ENCODE measurements at regions not wholly inside any gene's neighbourhood (a gene's known extent, or its start where the extent isn't known, plus 50 kb on each side); places are given as distances from the start of the nearest gene placed in this dataset.

DNA sequence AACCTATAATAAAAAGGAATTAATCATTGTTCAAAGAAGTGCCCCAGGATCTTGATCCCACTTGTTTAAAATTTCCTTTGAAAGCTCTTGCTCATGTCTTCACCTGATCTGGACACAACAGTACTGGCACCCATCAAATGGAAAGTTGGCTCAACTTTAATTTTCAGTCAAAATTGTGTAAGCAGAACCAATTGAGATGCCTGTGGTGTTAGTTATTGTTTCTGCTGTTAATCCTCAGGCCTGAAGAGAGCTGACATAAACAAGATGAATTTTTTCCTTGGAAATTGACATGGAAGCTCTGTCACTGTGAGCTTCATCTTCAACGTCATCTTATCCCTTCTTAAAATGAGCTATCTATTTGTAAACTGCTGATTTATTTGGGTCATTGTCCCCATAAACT lies 88.3 kb upstream of the TNFSF4 start:
- DNase-seq (no peak), ATAC-seq (ENCODE audit: low read depth) (no peak)
- Histone ChIP-seq H2BK15ac (ENCODE audit: low read depth, low read length) (no peak overlapping the region), H3K56ac (ENCODE audit: extremely low read depth, insufficient read depth, low read length) (no peak overlapping the region), H2AK9ac (replicated peaks; ENCODE audit: low read depth, low read length, poor library complexity) (no peak overlapping the region), H3K14ac (replicated peaks; ENCODE audit: low read depth, low read length) (no peak overlapping the region), H3K4me2 (ENCODE audit: low read depth, low read length) (no peak overlapping the region), H3K4ac (ENCODE audit: low read depth, low read length) (no peak overlapping the region), H3K9ac (ENCODE audit: low read depth, low read length) (no peak overlapping the region), H4K91ac (ENCODE audit: insufficient read depth, low read depth, low read length) (no peak overlapping the region), H2BK120ac (ENCODE audit: low read depth, low read length) (no peak overlapping the region), H3K27ac (ENCODE audit: insufficient read depth, low read length) (no peak overlapping the region), H2AFZ (replicated peaks; ENCODE audit: low read length, poor library complexity) (no peak overlapping the region), H3K23ac (ENCODE audit: low read depth, low read length) (no peak overlapping the region), H3K79me1 (ENCODE audit: low read depth in 1 of 2, low read length in 2 of 2) (no peaks in the 10 kb centered on the region), H3K9me1 (ENCODE audit: insufficient read depth, low read length) (no peaks in the 10 kb centered on the region), H3K9me3 (ENCODE audit: control insufficient read depth, insufficient read depth, low read length) (no peaks in the 10 kb centered on the region), H2BK20ac (ENCODE audit: low read depth, low read length) (no peak overlapping the region), H2BK5ac (ENCODE audit: low read depth, low read length, poor library complexity, severe bottlenecking) (no peak overlapping the region), H3K4me3 (ENCODE audit: insufficient read depth, low read depth, low read length) (no peak overlapping the region), H3K27me3 (ENCODE audit: control insufficient read depth, insufficient read depth, low read length) (no peaks in the 10 kb centered on the region), H4K20me1 (ENCODE audit: insufficient read depth, low read length) (no peaks in the 10 kb centered on the region), H3K4me1 (ENCODE audit: control insufficient read depth, insufficient read depth, low read length) (no peaks in the 10 kb centered on the region; the same call in 1 of the 2 replicates), H4K8ac (ENCODE audit: low read depth in 2 of 2, low read length in 2 of 2) (no peak overlapping the region; a peak in 1 of 4 replicates), H3K18ac (ENCODE audit: low read depth, low read length) (no peak overlapping the region), H3K36me3 (ENCODE audit: control insufficient read depth, insufficient read depth, low read length) (no peaks in the 10 kb centered on the region), H2AK5ac (ENCODE audit: low read depth, low read length) (no peak overlapping the region), H4K5ac (ENCODE audit: low read depth, low read length) (no peak overlapping the region)
- no TSS peak for BruUV-seq (replicated peaks)
- dilution Hi-C loops (cut with HindIII; ENCODE audit: low sequenced_read_pairs, unreplicated experiment) (no loop called here), intact Hi-C loops (cut with micrococcal nuclease) (loop anchor here (5.0 kb wide), 1 partner anchor 112 kb away; no protein-coding TSS in a partner anchor), in situ Hi-C loops (cut with MboI; ENCODE audit: low sequenced_read_pairs) (no loop called here)
- ChIA-PET CTCF (interaction anchor here (1.1 to 1.2 kb wide), 2 partner anchors 17 to 23 kb away, joined by 3 read pairs; no protein-coding TSS in a partner anchor), POLR2A (ENCODE audit: unreplicated experiment) (no interaction called here)
- TF ChIP-seq, protein P1, sequence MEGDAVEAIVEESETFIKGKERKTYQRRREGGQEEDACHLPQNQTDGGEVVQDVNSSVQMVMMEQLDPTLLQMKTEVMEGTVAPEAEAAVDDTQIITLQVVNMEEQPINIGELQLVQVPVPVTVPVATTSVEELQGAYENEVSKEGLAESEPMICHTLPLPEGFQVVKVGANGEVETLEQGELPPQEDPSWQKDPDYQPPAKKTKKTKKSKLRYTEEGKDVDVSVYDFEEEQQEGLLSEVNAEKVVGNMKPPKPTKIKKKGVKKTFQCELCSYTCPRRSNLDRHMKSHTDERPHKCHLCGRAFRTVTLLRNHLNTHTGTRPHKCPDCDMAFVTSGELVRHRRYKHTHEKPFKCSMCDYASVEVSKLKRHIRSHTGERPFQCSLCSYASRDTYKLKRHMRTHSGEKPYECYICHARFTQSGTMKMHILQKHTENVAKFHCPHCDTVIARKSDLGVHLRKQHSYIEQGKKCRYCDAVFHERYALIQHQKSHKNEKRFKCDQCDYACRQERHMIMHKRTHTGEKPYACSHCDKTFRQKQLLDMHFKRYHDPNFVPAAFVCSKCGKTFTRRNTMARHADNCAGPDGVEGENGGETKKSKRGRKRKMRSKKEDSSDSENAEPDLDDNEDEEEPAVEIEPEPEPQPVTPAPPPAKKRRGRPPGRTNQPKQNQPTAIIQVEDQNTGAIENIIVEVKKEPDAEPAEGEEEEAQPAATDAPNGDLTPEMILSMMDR (conservative IDR thresholded peaks at IDR 0.05; ENCODE audit: low read depth, low read length), result no peak
- TF ChIP-seq FOS (IDR thresholded peaks at IDR 0.05; ENCODE audit: low read depth, low read length) (no peak), MAZ (IDR thresholded peaks at IDR 0.05; ENCODE audit: borderline replicate concordance, low read depth, low read length) (no peak), RFX5 (IDR thresholded peaks at IDR 0.05; ENCODE audit: low read depth, low read length) (no peak), BHLHE40 (IDR thresholded peaks at IDR 0.05; ENCODE audit: low read depth, low read length) (no peak), MAFK (IDR thresholded peaks at IDR 0.05; ENCODE audit: low read depth, low read length) (no peak), RAD21 (IDR thresholded peaks at IDR 0.05; ENCODE audit: low read length) (no peak), NFE2L2 (IDR thresholded peaks at IDR 0.05; ENCODE audit: low read depth, low read length) (no peak), POLR2A (IDR thresholded peaks at IDR 0.05; ENCODE audit: low read depth, low read length) (no peak), RCOR1 (IDR thresholded peaks at IDR 0.05; ENCODE audit: insufficient replicate concordance, low read length) (no peak), CEBPB (IDR thresholded peaks at IDR 0.05; ENCODE audit: low read depth, low read length) (no peak), MXI1 (IDR thresholded peaks at IDR 0.05; ENCODE audit: borderline replicate concordance, low read depth, low read length) (no peak), CHD1 (IDR thresholded peaks at IDR 0.05; ENCODE audit: low read depth, low read length) (no peak), SMC3 (IDR thresholded peaks at IDR 0.05; ENCODE audit: low read depth, low read length) (no peak)
- TF ChIP-seq, protein P2, sequence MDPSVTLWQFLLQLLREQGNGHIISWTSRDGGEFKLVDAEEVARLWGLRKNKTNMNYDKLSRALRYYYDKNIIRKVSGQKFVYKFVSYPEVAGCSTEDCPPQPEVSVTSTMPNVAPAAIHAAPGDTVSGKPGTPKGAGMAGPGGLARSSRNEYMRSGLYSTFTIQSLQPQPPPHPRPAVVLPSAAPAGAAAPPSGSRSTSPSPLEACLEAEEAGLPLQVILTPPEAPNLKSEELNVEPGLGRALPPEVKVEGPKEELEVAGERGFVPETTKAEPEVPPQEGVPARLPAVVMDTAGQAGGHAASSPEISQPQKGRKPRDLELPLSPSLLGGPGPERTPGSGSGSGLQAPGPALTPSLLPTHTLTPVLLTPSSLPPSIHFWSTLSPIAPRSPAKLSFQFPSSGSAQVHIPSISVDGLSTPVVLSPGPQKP (IDR thresholded peaks at IDR 0.05; ENCODE audit: borderline replicate concordance, low read depth, low read length), result no peak
- TF ChIP-seq, protein P3, sequence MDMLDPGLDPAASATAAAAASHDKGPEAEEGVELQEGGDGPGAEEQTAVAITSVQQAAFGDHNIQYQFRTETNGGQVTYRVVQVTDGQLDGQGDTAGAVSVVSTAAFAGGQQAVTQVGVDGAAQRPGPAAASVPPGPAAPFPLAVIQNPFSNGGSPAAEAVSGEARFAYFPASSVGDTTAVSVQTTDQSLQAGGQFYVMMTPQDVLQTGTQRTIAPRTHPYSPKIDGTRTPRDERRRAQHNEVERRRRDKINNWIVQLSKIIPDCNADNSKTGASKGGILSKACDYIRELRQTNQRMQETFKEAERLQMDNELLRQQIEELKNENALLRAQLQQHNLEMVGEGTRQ (IDR thresholded peaks at IDR 0.05; ENCODE audit: low read depth, low read length), result no peak
- no CpG with 5 or more reads among the region's 1 CpG for WGBS, 2 experiments (ENCODE audit: extremely low coverage in 2 of 2, insufficient read length in 1 of 2)

Measured in IMR-90 (cell line).